ENCODE measurements at regions not wholly inside any gene's neighbourhood (a gene's known extent, or its start where the extent isn't known, plus 50 kb on each side); places are given as distances from the start of the nearest gene placed in this dataset.

GRCh38 chr3:68072062-68072461 is 417.6 kb upstream of the SUCLG2 start:
- H3K27ac ChIP-seq (ENCODE audit: low read depth in 2 of 2, low read length in 1 of 2): no peak overlapping the region
- no peaks in the 10 kb centered on the region for H3K9me3 ChIP-seq
- H3K4me2 ChIP-seq: no peak overlapping the region
- no peaks in the 10 kb centered on the region for H3K27me3 ChIP-seq (ENCODE audit: insufficient read depth)
- WGBS (ENCODE audit: low lambda C conversion rate): 23% methylated on average over 3 of the region's 3 CpGs
- no peaks in the 10 kb centered on the region for H4K20me1 ChIP-seq (ENCODE audit: insufficient read depth)
- H3K36me3 ChIP-seq (replicated peaks in 1 of 2; ENCODE audit: control insufficient read depth in 1 of 2, insufficient read depth in 2 of 2, low read length in 1 of 2): no peaks in the 10 kb centered on the region
- no peak overlapping the region for H2AFZ ChIP-seq (ENCODE audit: low read depth)
- H3K9me2 ChIP-seq: no peaks in the 10 kb centered on the region
- no peaks in the 10 kb centered on the region for H3K79me2 ChIP-seq (ENCODE audit: insufficient read depth)
- no peak for DNase-seq
- no peaks in the 10 kb centered on the region for H3F3A ChIP-seq (replicated peaks; ENCODE audit: insufficient read depth)
- ChIA-PET CTCF (no interaction called here), POLR2A (no interaction called here)
- no peak overlapping the region for H3K4me3 ChIP-seq (ENCODE audit: low read depth in 2 of 2, low read length in 1 of 2)
- H3K9ac ChIP-seq: no peak overlapping the region
- no peak for TF ChIP-seq MAX (IDR thresholded peaks at IDR 0.05; ENCODE audit: low read depth)
- no peak for TF ChIP-seq FOXM1 (IDR thresholded peaks at IDR 0.05; ENCODE audit: low read depth)
- no peak for TF ChIP-seq USF1 (IDR thresholded peaks at IDR 0.05; ENCODE audit: borderline replicate concordance, low read depth)
- no peak for TF ChIP-seq PBX3 (IDR thresholded peaks at IDR 0.05)
- TF ChIP-seq USF2 (IDR thresholded peaks at IDR 0.05; ENCODE audit: borderline replicate concordance, low read depth, low read length): no peak
- no peak for TF ChIP-seq RAD21 (IDR thresholded peaks at IDR 0.05; ENCODE audit: low read length)
- TF ChIP-seq RCOR1 (IDR thresholded peaks at IDR 0.05; ENCODE audit: low read length): no peak
- no peak for TF ChIP-seq EZH2phosphoT487 (IDR thresholded peaks at IDR 0.05; ENCODE audit: borderline replicate concordance, low read depth)
- TF ChIP-seq MEF2A (IDR thresholded peaks at IDR 0.05; ENCODE audit: borderline replicate concordance, low read depth): no peak
- no peak for TF ChIP-seq CTCF (IDR thresholded peaks at IDR 0.05)
- TF ChIP-seq SMC3 (IDR thresholded peaks at IDR 0.05; ENCODE audit: low read depth, low read length): no peak
- no peak for TF ChIP-seq IRF3 (IDR thresholded peaks at IDR 0.05; ENCODE audit: low read depth, low read length)
- TF ChIP-seq NFIC (IDR thresholded peaks at IDR 0.05; ENCODE audit: borderline replicate concordance): no peak
- no peak for TF ChIP-seq FOXJ3 (CRISPR knock-in tag; IDR thresholded peaks at IDR 0.05)
- H3K4me1 ChIP-seq (ENCODE audit: control insufficient read depth in 1 of 2, insufficient read depth in 2 of 2, low read depth in 1 of 2, low read length in 1 of 2): no peaks in the 10 kb centered on the region
